GM12874 (cell line): ENCODE measurements at regions not wholly inside any gene's neighbourhood (a gene's known extent, or its start where the extent isn't known, plus 50 kb on each side); places are given as distances from the start of the nearest gene placed in this dataset.

Source experiments
- CTCF ChIP-seq: IDR thresholded peaks from 2 replicates; pipeline ENCODE4 v1.5.1; 2011; ENCODE audit warnings: low read depth, mild to moderate bottlenecking, control low read depth, low read length, moderate library complexity; ENCODE audit not compliant: insufficient read depth

- TF ChIP-seq CTCF: no peak
These were observed 89.4 kb upstream of the CLMP start for GRCh38 chr11:123284454-123284853.

DNA sequence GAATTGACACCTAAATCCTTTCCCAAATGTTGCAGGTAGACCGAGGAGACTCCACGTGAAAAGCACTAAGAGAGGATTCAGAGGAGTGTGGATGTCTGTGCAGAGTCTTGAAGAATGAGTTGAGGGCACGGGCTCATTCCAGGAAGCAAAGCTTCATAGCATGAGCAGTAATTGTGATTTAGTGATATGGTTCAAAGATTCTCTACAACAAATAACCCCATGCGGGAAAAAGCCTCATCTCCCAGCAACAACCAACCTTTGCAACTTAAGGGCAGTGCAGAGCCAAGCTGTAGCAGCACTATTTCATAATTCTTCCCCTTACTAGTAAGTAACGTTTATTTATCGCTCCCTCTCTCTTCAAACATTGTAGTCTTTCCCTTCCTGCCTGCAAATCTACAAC is 87.5 kb upstream of the CLMP start:
- TF ChIP-seq CTCF: no peak

- TF ChIP-seq CTCF: no peak
These were observed 78.6 kb upstream of the CLMP start for GRCh38 chr11:123273616-123274015.

DNA sequence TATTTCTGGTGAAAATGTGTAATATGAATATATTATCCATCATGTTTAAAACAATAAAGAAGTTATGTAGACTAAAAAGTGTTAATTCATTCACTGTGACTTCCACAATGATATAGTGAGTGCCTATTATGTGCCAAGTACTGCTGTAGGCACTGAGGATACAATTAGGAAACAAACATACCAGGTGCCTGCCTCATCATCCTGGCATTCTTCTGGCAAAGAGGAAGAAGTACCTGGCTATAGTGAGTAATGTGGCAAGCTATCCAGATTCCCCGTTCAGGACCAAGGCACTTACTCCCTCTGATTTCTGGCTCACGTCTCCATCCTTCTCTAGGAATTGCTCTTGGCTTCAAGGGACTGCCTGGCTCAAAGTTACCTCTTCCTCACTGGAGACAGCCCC is 77.5 kb upstream of the CLMP start:
- no peak for TF ChIP-seq CTCF

- TF ChIP-seq CTCF: no peak
These were observed 73.1 kb upstream of the CLMP start for GRCh38 chr11:123268156-123268555.

DNA sequence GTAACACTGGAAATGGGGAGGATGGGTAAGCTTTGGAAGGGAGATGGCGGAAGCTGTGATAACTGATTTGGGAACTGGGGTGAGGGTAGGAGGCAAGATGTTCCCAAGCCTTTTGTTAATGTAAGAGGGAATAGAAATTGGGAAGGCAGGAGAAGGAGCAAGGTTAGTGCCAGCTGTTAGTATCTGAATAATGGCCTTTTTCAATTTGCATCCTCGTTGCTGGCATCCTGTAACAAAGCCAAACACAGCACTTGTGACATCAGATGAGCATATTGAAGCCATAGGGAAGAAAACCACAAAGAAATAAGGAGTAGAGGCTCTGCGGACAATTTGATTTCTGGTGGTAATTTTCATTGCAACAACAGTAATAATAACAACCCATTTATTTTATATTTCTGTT is 70.9 kb upstream of the CLMP start:
- no peak for TF ChIP-seq CTCF

DNA sequence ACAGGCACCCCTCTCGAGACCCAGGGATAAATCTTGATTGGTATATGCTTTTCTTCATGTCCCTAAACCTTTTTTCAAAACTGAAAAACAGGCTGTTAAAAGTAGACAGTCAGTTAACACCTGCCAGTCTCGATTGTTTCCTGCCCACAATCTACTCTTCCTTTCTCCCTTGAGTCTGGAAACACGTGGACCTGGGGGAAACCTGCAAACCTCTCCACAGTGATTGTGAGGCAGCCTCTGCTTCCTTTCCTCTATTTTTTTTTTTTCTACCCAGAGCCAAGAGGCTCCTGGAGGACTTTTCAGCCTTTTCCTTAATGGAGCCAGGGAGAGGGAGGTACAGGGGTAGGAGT is 69.4 kb upstream of the CLMP start:
- TF ChIP-seq CTCF: no peak

GRCh38 chr11:123261345-123262106 is 66.5 kb upstream of the CLMP start:
- TF ChIP-seq CTCF: peak; percentile 94
